ENCODE measurements at regions not wholly inside any gene's neighbourhood (a gene's known extent, or its start where the extent isn't known, plus 50 kb on each side); places are given as distances from the start of the nearest gene placed in this dataset.

GRCh38 chr2:34899079-34899478 lies 1300.0 kb upstream of the FAM98A start:
- no peaks in the 10 kb centered on the region for H3K4me1 ChIP-seq
- FAIRE-seq (no peak), ATAC-seq (no peak), DNase-seq (no peak)
- no peaks in the 10 kb centered on the region for H3K36me3 ChIP-seq
- no peaks in the 10 kb centered on the region for H3K9me3 ChIP-seq
- no peak overlapping the region for H3K27ac ChIP-seq
- H3K4me3 ChIP-seq = no peak overlapping the region
- intact Hi-C loops (cut with DNase I) = no loop called here
- TF ChIP-seq, protein P1, sequence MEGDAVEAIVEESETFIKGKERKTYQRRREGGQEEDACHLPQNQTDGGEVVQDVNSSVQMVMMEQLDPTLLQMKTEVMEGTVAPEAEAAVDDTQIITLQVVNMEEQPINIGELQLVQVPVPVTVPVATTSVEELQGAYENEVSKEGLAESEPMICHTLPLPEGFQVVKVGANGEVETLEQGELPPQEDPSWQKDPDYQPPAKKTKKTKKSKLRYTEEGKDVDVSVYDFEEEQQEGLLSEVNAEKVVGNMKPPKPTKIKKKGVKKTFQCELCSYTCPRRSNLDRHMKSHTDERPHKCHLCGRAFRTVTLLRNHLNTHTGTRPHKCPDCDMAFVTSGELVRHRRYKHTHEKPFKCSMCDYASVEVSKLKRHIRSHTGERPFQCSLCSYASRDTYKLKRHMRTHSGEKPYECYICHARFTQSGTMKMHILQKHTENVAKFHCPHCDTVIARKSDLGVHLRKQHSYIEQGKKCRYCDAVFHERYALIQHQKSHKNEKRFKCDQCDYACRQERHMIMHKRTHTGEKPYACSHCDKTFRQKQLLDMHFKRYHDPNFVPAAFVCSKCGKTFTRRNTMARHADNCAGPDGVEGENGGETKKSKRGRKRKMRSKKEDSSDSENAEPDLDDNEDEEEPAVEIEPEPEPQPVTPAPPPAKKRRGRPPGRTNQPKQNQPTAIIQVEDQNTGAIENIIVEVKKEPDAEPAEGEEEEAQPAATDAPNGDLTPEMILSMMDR (IDR thresholded peaks at IDR 0.05) = no peak
- no peaks in the 10 kb centered on the region for H3K27me3 ChIP-seq

- TF ChIP-seq, protein P1 (IDR thresholded peaks at IDR 0.05) = no peak
- no peak for ATAC-seq
- H3K27ac ChIP-seq = no peak overlapping the region
- H3K4me3 ChIP-seq = no peak overlapping the region
- no peak for FAIRE-seq
- H3K27me3 ChIP-seq = no peaks in the 10 kb centered on the region
- no peaks in the 10 kb centered on the region for H3K4me1 ChIP-seq
- DNase-seq = no peak
- intact Hi-C loops (cut with DNase I) = no loop called here
- H3K9me3 ChIP-seq = no peaks in the 10 kb centered on the region
- 64 to 77% methylated on average over 2 of the region's 2 CpGs for whole genome bisulfite sequencing, 2 donors
- H3K36me3 ChIP-seq = no peaks in the 10 kb centered on the region
Observed at GRCh38 chr2:34892766-34893165, 1293.7 kb upstream of the FAM98A start.

- no peaks in the 10 kb centered on the region for H3K9me3 ChIP-seq
Observed at GRCh38 chr2:34892256-34892655, 1293.2 kb upstream of the FAM98A start.

DNA sequence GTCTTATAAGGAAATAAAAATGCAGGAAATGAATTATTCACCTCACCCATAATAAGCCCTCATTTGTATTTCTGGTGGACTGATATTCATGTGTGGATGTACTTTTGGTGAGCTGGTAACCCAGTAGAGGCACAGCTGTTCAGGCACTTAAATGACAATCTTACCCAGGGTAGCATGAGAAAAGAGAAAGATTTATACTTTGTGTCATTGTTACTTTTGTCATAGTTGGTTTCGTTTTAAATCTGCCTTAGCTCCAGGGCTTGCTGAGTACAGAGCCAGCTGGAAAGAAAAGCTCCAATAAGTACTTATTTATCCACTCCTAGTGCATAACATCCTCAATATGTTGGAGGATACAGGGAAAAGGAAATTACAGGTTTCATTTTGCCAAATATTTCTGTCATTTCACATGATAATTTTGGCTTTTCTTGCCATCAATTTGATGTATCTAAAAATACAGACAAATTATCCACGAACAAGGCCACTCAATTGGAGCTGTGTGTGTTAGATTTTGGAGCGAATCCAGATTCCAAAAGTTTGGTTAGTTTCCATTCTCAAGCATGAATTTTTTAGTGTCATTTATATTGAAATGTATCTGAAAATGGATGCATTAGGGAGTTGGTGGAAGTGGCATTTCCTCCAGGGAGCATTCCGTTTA lies 1276.1 kb upstream of the FAM98A start:
- TF ChIP-seq, protein P1 (IDR thresholded peaks at IDR 0.05) = no peak
- H3K36me3 ChIP-seq = no peaks in the 10 kb centered on the region
- no peaks in the 10 kb centered on the region for H3K27me3 ChIP-seq
- no peak overlapping the region for H3K27ac ChIP-seq
- no peaks in the 10 kb centered on the region for H3K4me1 ChIP-seq
- FAIRE-seq = no peak
- DNase-seq = no peak
- ATAC-seq = no peak
- no peaks in the 10 kb centered on the region for H3K9me3 ChIP-seq
- H3K4me3 ChIP-seq = no peak overlapping the region
- intact Hi-C loops (cut with DNase I) = no loop called here
- WGBS, 2 donors = 55 to 57% methylated on average over 4 of the region's 4 CpGs

More at GRCh38 chr2:34892256-34892655, 1293.2 kb upstream of the FAM98A start:
- DNase-seq (no peak), FAIRE-seq (no peak), ATAC-seq (no peak)
- intact Hi-C loops (cut with DNase I) = no loop called here
- Histone ChIP-seq H3K4me3 (no peak overlapping the region), H3K36me3 (no peaks in the 10 kb centered on the region), H3K27me3 (no peaks in the 10 kb centered on the region), H3K27ac (no peak overlapping the region), H3K4me1 (no peaks in the 10 kb centered on the region)
- TF ChIP-seq, protein P1 (IDR thresholded peaks at IDR 0.05) = no peak
- WGBS, 2 donors = 75 to 80% methylated on average over 5 of the region's 5 CpGs

DNA sequence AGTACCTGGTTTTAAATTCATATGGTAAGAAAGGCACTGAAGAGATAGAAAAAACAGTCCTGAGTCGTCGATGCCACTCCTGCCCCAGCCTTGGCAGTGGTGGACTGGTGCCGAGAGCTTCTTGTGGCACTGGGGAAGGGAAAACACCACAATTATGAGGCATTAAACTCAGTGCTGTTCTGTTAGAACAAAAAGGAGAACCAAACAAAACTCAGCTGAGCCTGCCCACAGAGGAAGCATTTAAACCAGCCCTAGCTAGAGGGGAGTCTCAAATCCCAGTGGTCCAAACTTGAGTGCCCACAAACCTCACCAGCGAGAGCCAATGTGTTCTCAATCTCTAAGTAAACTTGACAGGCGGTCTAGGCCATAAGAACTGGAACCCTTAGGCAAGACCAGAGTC lies 1254.5 kb upstream of the FAM98A start:
- intact Hi-C loops (cut with DNase I) = no loop called here
- ATAC-seq (no peak), FAIRE-seq (no peak), DNase-seq (no peak)
- H3K9me3 ChIP-seq = no peaks in the 10 kb centered on the region
- H3K27me3 ChIP-seq = no peaks in the 10 kb centered on the region
- no peak overlapping the region for H3K27ac ChIP-seq
- H3K4me3 ChIP-seq = no peak overlapping the region
- TF ChIP-seq, protein P1 (IDR thresholded peaks at IDR 0.05) = no peak
- WGBS, 2 donors = 83 to 93% methylated on average over 5 of the region's 5 CpGs
- no peaks in the 10 kb centered on the region for H3K36me3 ChIP-seq
- peaks cover 0 to 12% (median 12%) of the 10 kb centered on the region in 3 donors for H3K4me1 ChIP-seq
